GM12878 (cell line): ENCODE measurements at regions not wholly inside any gene's neighbourhood (a gene's known extent, or its start where the extent isn't known, plus 50 kb on each side); places are given as distances from the start of the nearest gene placed in this dataset.

Experiments used
- ATAC-seq: fragments of 200-7000 bp; cut with Tn5 transposase; 3 replicates; pipeline ENCODE4 v1.9.1; 2020; ENCODE audit warnings: mild to moderate bottlenecking, moderate library complexity
- BruUV-seq: library from RNA; stranded (reverse); fragments of 400-500 nt; replicated peaks from 2 replicates; lab custom pipeline; 2021; lab: Mats Ljungman, UMichigan
- CTCF ChIA-PET: fragments of 300-600 bp; sonication (Branson Sonifier 250); formaldehyde crosslinking; extraction: SDS; loops from one replicate; lab custom pipeline; 2021; ENCODE audit warnings: inconsistent platforms; lab: Yijun Ruan, JAX
- POLR2A ChIA-PET: fragments of 350-600 bp; formaldehyde crosslinking; extraction: SDS; loops from one replicate; lab custom pipeline; 2021; ENCODE audit warnings: inconsistent platforms; lab: Charles Lee
- RAD21 ChIA-PET: fragments of 300-600 bp; sonication (Branson Sonifier 250); formaldehyde crosslinking; loops from one replicate; lab custom pipeline; 2023; ENCODE audit warnings: antibody characterized with exemption; ENCODE audit not compliant: unreplicated experiment; lab: Charles Lee
- SMC1A ChIA-PET: fragments of 300-600 bp; sonication (Branson Sonifier 250); formaldehyde crosslinking; loops from one replicate; lab custom pipeline; 2023; ENCODE audit not compliant: unreplicated experiment, uncharacterized antibody; lab: Charles Lee
- DNase-seq: peaks from one replicate; pipeline ENCODE4 v3.0.0-alpha.2; 2011; ENCODE audit warnings: low read depth, low spot score
- FAIRE-seq: peaks from 3 replicates; lab custom pipeline; 2011; peaks lifted over from hg19 to GRCh38; lab: Jason Lieb, UNC
- H2AFZ ChIP-seq: 2 replicates; pipeline ENCODE4 v1.6.0; 2011; ENCODE audit warnings: low read depth, low read length, control low read depth; ENCODE audit not compliant: control insufficient read depth
- H3K27ac ChIP-seq: 2 replicates; pipeline ENCODE4 v1.5.1; 2011; ENCODE audit warnings: control low read depth; ENCODE audit not compliant: control insufficient read depth, insufficient read depth
- H3K27me3 ChIP-seq, 2 experiments: replicated peaks in 1 of 2; 2 replicates each; pipeline versions ENCODE4 v1.6.0 to v1.6.1; 2011; ENCODE audit warnings: low read length in 1 of 2; ENCODE audit not compliant: control insufficient read depth in 2 of 2, insufficient read depth in 2 of 2
- H3K36me3 ChIP-seq, 2 experiments: 2 replicates each; pipeline ENCODE4 v1.5.1; 2011; ENCODE audit warnings: low read length in 1 of 2; ENCODE audit not compliant: control insufficient read depth in 2 of 2, insufficient read depth in 2 of 2
- H3K4me1 ChIP-seq: 2 replicates; pipeline ENCODE4 v1.6.1; 2011; ENCODE audit warnings: mild to moderate bottlenecking, low read length, moderate library complexity, mixed read lengths; ENCODE audit not compliant: control insufficient read depth, insufficient read depth
- H3K4me2 ChIP-seq: 2 replicates; pipeline ENCODE4 v1.6.0; 2011; ENCODE audit warnings: control low read depth; ENCODE audit not compliant: control insufficient read depth, insufficient read depth
- H3K4me3 ChIP-seq: fragments of 200-600 bp; sonication (generic); 2 replicates; pipeline ENCODE4 v1.5.1; 2016
- H3K79me2 ChIP-seq: 2 replicates; pipeline ENCODE4 v1.6.0; 2011; ENCODE audit warnings: low read length; ENCODE audit not compliant: control insufficient read depth, insufficient read depth
- H3K9ac ChIP-seq: 2 replicates; pipeline ENCODE4 v1.8.0; 2011; ENCODE audit warnings: low read length, control low read depth, mixed read lengths; ENCODE audit not compliant: control insufficient read depth, insufficient read depth
- H3K9me3 ChIP-seq: replicated peaks from 3 replicates; pipeline ENCODE4 v1.5.1; 2011; ENCODE audit warnings: mild to moderate bottlenecking, low read length; ENCODE audit not compliant: control insufficient read depth, insufficient read depth
- H4K20me1 ChIP-seq: 2 replicates; pipeline ENCODE4 v1.6.0; 2011; ENCODE audit not compliant: control insufficient read depth, insufficient read depth
- CHD2 ChIP-seq: IDR thresholded peaks from 2 replicates; pipeline ENCODE4 v1.6.1; 2011; ENCODE audit warnings: low read depth, low read length, improper control_type of control experiment, borderline replicate concordance
- CHD4 ChIP-seq: fragments of 200-600 bp; sonication (generic); IDR thresholded peaks from 2 replicates; pipeline ENCODE4 v1.6.1; 2016; ENCODE audit warnings: mild to moderate bottlenecking
- MTA2 ChIP-seq: fragments of 450-650 bp; IDR thresholded peaks from 2 replicates; pipeline ENCODE4 v1.6.1; 2016; ENCODE audit warnings: low read depth, mild to moderate bottlenecking, moderate library complexity
- MXI1 ChIP-seq: fragments of 150-350 bp; IDR thresholded peaks from 2 replicates; pipeline ENCODE4 v1.6.1; 2011; ENCODE audit warnings: low read depth, mild to moderate bottlenecking, inconsistent platforms, low read length, improper control_type of control experiment
- MYB ChIP-seq: fragments of 150-350 bp; IDR thresholded peaks from 2 replicates; pipeline ENCODE4 v1.6.1; 2014; ENCODE audit warnings: mild to moderate bottlenecking, low read depth, low read length, borderline replicate concordance
- MYC ChIP-seq: IDR thresholded peaks from 2 replicates; pipeline ENCODE4 v1.6.1; 2011; ENCODE audit warnings: mild to moderate bottlenecking, low read length, moderate library complexity, inconsistent platforms; ENCODE audit not compliant: insufficient read depth, insufficient replicate concordance, insufficient read length, severe bottlenecking
- NBN ChIP-seq: fragments of 450-650 bp; IDR thresholded peaks from 2 replicates; pipeline ENCODE4 v1.6.1; 2016
- PAX8 ChIP-seq: fragments of 450-650 bp; IDR thresholded peaks from 2 replicates; pipeline ENCODE4 v1.6.1; 2017; ENCODE audit warnings: mild to moderate bottlenecking, moderate library complexity
- POLR2A ChIP-seq: IDR thresholded peaks from 2 replicates; pipeline ENCODE4 v1.6.1; 2011; ENCODE audit warnings: low read depth, mild to moderate bottlenecking, low read length
- POLR2AphosphoS5 ChIP-seq: IDR thresholded peaks from 2 replicates; pipeline ENCODE4 v1.6.1; 2011; ENCODE audit warnings: mild to moderate bottlenecking, low read length, inconsistent platforms
- RB1 ChIP-seq: fragments of 450-650 bp; formaldehyde crosslinking; IDR thresholded peaks from 2 replicates; pipeline ENCODE4 v1.6.1; 2017; ENCODE audit warnings: mild to moderate bottlenecking, borderline replicate concordance
- SIN3A ChIP-seq: IDR thresholded peaks from 2 replicates; pipeline ENCODE4 v1.6.1; 2012; ENCODE audit warnings: low read depth, low read length, improper control_type of control experiment
- SIX5 ChIP-seq: IDR thresholded peaks from 2 replicates; pipeline ENCODE4 v1.6.1; 2011; ENCODE audit warnings: mild to moderate bottlenecking, low read depth, low read length, moderate library complexity; ENCODE audit not compliant: severe bottlenecking
- SKIL ChIP-seq: fragments of 450-650 bp; IDR thresholded peaks from 2 replicates; pipeline ENCODE4 v1.6.1; 2017; ENCODE audit warnings: mild to moderate bottlenecking, low read depth, inconsistent platforms; ENCODE audit not compliant: poor library complexity, severe bottlenecking
- SMAD1 ChIP-seq: fragments of 450-650 bp; IDR thresholded peaks from 2 replicates; pipeline ENCODE4 v1.6.1; 2018; ENCODE audit warnings: mild to moderate bottlenecking, low read depth; ENCODE audit not compliant: partially characterized antibody
- STAT3 ChIP-seq: IDR thresholded peaks from 2 replicates; pipeline ENCODE4 v1.6.1; 2011; ENCODE audit warnings: low read depth, low read length, improper control_type of control experiment
- ZBTB4 ChIP-seq: fragments of 450-650 bp; formaldehyde crosslinking; IDR thresholded peaks from 2 replicates; pipeline ENCODE4 v1.4.0; 2022; ENCODE audit warnings: mild to moderate bottlenecking, moderate library complexity
- WGBS: methylation state at CpG from one replicate; pipeline ENCODE4 v1.1.6; 2016; ENCODE audit warnings: low lambda C conversion rate; ENCODE audit not compliant: insufficient replicate concordance, insufficient coverage; ENCODE audit errors: missing lambda C conversion rate; 5-methylcytosine and 5-hydroxymethylcytosine counted together
- in situ Hi-C: fragments of 300-500 bp; cut with MboI; formaldehyde crosslinking; loops from 9 replicates; pipeline ENCODE4 v1.14.3; 2018; ENCODE audit warnings: mixed read lengths
- intact Hi-C: fragments of 100-400 bp; cut with micrococcal nuclease; formaldehyde crosslinking; loops from one replicate; pipeline ENCODE4 v1.14.2; 2022; ENCODE audit not compliant: unreplicated experiment
- TF ChIP-seq, protein P1 (sequence below): fragments of 450-650 bp; IDR thresholded peaks from 2 replicates; pipeline ENCODE4 v1.6.1; 2017; ENCODE audit warnings: low read depth, mild to moderate bottlenecking, moderate library complexity

DNA sequence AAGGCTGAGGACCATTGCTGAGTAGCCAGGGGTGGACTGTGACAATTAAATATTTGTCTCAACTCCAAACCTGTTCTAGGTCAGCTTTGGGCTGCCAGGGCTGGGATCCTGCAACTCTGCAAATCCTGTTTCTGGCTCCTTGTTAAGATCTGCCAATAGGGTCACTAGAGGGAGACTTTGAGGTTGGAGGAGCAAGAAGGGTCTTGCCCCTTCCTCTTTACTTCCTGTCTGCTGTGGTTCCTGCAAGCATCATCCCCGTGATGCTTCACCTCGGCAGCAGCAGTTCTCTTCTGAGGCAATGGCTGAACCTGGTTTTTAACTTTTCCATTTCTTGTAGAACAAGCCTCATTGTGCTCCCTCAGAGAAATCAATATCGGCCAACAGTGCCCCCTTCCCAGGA lies 124.6 kb downstream of the IRX5 start (continued):
- TF ChIP-seq MYC (no peak), POLR2A (no peak), PAX8 (no peak), SMAD1 (no peak), SIN3A (no peak), STAT3 (no peak)

- Histone ChIP-seq H3K9me3 (no peaks in the 10 kb centered on the region), H2AFZ (no peak overlapping the region), H3K4me2 (no peak overlapping the region), H3K4me3 (no peak overlapping the region), H3K79me2 (no peaks in the 10 kb centered on the region), H3K4me1 (no peaks in the 10 kb centered on the region), H3K9ac (no peak overlapping the region), H3K27ac (no peak overlapping the region), H4K20me1 (no peaks in the 10 kb centered on the region), H3K27me3 (peaks cover 2% of the 10 kb centered on the region in 2 experiments; a peak in 2 of 4 replicates), H3K36me3 (no peaks in the 10 kb centered on the region)
- DNase-seq (no peak), ATAC-seq (no peak), FAIRE-seq (no peak)
- RAD21 ChIA-PET: no interaction called here
- in situ Hi-C loops (no loop called here), intact Hi-C loops (no loop called here)
- SMC1A ChIA-PET: no interaction called here
- POLR2A ChIA-PET: no interaction called here
- WGBS: 19% methylated on average over 64 of the region's 64 CpGs
- BruUV-seq: no TSS peak
- CTCF ChIA-PET: no interaction called here
- TF ChIP-seq MXI1 (no peak), CHD4 (no peak), POLR2AphosphoS5 (no peak), SKIL (no peak), ZBTB4 (CRISPR knock-in tag) (no peak), MYB (no peak), MTA2 (no peak), NBN (no peak), CHD2 (no peak), SIX5 (no peak), RB1 (no peak)
- TF ChIP-seq, protein P1, sequence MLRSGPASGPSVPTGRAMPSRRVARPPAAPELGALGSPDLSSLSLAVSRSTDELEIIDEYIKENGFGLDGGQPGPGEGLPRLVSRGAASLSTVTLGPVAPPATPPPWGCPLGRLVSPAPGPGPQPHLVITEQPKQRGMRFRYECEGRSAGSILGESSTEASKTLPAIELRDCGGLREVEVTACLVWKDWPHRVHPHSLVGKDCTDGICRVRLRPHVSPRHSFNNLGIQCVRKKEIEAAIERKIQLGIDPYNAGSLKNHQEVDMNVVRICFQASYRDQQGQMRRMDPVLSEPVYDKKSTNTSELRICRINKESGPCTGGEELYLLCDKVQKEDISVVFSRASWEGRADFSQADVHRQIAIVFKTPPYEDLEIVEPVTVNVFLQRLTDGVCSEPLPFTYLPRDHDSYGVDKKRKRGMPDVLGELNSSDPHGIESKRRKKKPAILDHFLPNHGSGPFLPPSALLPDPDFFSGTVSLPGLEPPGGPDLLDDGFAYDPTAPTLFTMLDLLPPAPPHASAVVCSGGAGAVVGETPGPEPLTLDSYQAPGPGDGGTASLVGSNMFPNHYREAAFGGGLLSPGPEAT: no peak
These were observed 126.1 kb downstream of the IRX5 start for GRCh38 chr16:55056585-55057401.
